Amniotic stem cell (primary cell): ENCODE measurements at regions not wholly inside any gene's neighbourhood (a gene's known extent, or its start where the extent isn't known, plus 50 kb on each side); places are given as distances from the start of the nearest gene placed in this dataset.

Experiments
- DNase-seq: peaks from one replicate; lab custom pipeline; 2025; lab: John Stamatoyannopoulos, UW

- DNase-seq: no peak
Observed at GRCh38 chr1:192949783-192950182, 109.4 kb downstream of the UCHL5 start.

- no peak for DNase-seq
Observed at GRCh38 chr1:192950926-192951325, 108.2 kb downstream of the UCHL5 start.

- DNase-seq: peak; percentile 53
Observed at GRCh38 chr1:192951691-192952460, 107.3 kb downstream of the UCHL5 start.

DNA sequence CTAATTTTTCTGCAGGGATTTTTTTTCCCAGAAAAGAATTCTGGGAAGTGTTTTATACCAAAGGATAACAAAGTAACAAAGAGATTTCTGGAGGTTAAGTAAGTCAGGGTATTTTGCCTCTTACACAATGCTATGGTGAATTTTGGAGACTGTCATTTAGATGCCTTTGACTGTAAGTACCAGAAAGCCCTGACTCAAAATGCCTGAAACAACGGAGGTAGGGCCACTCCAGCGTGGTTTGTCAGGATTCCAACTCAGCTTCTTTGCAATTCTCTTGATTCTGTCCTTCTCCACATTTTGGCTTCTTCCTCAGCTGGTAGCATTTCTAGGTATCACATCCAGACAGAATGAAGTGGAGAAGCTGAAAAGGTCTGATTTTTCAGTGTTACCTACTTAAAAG lies 106.5 kb downstream of the UCHL5 start:
- no peak for DNase-seq

DNA sequence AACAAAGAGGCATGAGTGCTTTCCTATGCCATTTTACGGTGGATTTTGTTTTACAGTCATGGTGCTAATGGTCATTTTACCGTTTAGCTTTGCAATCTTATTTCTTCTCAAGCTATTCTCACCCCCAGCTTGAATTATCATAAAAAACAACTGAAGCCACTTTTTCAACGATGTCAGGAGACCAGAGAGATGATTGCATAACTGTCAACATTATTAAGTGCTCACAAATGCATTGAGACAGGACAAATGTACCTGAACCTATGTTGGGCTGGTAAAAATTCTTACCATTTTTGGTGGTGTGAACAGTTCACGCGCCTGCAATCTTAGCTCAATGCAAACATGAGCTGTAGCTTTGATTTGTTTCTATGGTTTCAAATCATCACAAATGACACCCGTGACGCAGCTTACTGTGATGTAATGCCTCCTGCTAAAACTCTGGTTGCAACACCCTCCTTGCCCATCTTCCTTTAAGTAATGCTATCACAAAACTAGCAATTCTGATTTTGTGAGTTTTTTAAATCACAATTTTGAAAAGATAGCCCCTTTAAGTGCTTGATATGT lies 104.4 kb downstream of the UCHL5 start:
- DNase-seq: no peak

GRCh38 chr1:192958350-192958749 lies 100.8 kb downstream of the UCHL5 start:
- DNase-seq: no peak

- peak; percentile 5 for DNase-seq
Observed at GRCh38 chr1:192958871-192959270, 100.3 kb downstream of the UCHL5 start.

- no peak for DNase-seq
Observed at GRCh38 chr1:192959657-192960186, 99.4 kb downstream of the UCHL5 start.
